ENCODE measurements at regions not wholly inside any gene's neighbourhood (a gene's known extent, or its start where the extent isn't known, plus 50 kb on each side); places are given as distances from the start of the nearest gene placed in this dataset.
"Not testable (repeated sequence)": the region's sequence is repeated elsewhere in the genome, so short reads cannot be mapped to it uniquely, and the experiment has no call there.

- no peak for DNase-seq (ENCODE audit: insufficient read length, low spot score)
- FAIRE-seq: no peak
Measured at GRCh38 chr5:12624776-12625560, 720.7 kb upstream of the CTNND2 start.

GRCh38 chr5:12623408-12623807 lies 719.2 kb upstream of the CTNND2 start:
- DNase-seq (ENCODE audit: insufficient read length, low spot score) (no peak), FAIRE-seq (no peak)

- DNase-seq (ENCODE audit: insufficient read length, low spot score) (no peak), FAIRE-seq (no peak)
Measured at GRCh38 chr5:12616093-12616492, 711.8 kb upstream of the CTNND2 start.

- no peak for FAIRE-seq
- peak; percentile 19 for DNase-seq (ENCODE audit: insufficient read length, low spot score)
Measured at GRCh38 chr5:12615141-12615820, 711.0 kb upstream of the CTNND2 start.

GRCh38 chr5:12614608-12615007 lies 710.4 kb upstream of the CTNND2 start:
- DNase-seq (ENCODE audit: insufficient read length, low spot score): no peak
- no peak for FAIRE-seq

- DNase-seq (ENCODE audit: insufficient read length, low spot score): no peak
- no peak for FAIRE-seq
Measured at GRCh38 chr5:12611132-12611531, 706.9 kb upstream of the CTNND2 start.

- FAIRE-seq; DNase-seq (ENCODE audit: insufficient read length, low spot score): not testable (repeated sequence)
Measured at GRCh38 chr5:12607817-12608216, 703.6 kb upstream of the CTNND2 start.

- no peak for FAIRE-seq
- DNase-seq (ENCODE audit: insufficient read length, low spot score): no peak
Measured at GRCh38 chr5:12592228-12592627, 688.0 kb upstream of the CTNND2 start.

GRCh38 chr5:12586406-12586805 lies 682.2 kb upstream of the CTNND2 start:
- no peak for DNase-seq (ENCODE audit: insufficient read length, low spot score)
- no peak for FAIRE-seq

GRCh38 chr5:12578803-12579202 lies 674.6 kb upstream of the CTNND2 start:
- FAIRE-seq; DNase-seq (ENCODE audit: insufficient read length, low spot score): not testable (repeated sequence)

GRCh38 chr5:12576953-12577352 lies 672.7 kb upstream of the CTNND2 start:
- not testable (repeated sequence) for FAIRE-seq; DNase-seq (ENCODE audit: insufficient read length, low spot score)

GRCh38 chr5:12574298-12575093 lies 670.2 kb upstream of the CTNND2 start:
- DNase-seq (ENCODE audit: insufficient read length, low spot score); FAIRE-seq: not testable (repeated sequence)

GRCh38 chr5:12573916-12574297 lies 669.7 kb upstream of the CTNND2 start:
- not testable (repeated sequence) for FAIRE-seq; DNase-seq (ENCODE audit: insufficient read length, low spot score)

GRCh38 chr5:12570688-12571087 lies 666.4 kb upstream of the CTNND2 start:
- FAIRE-seq: no peak
- DNase-seq (ENCODE audit: insufficient read length, low spot score): peak; percentile 7

- DNase-seq (ENCODE audit: insufficient read length, low spot score) (no peak), FAIRE-seq (no peak)
Measured at GRCh38 chr5:12566441-12566840, 662.2 kb upstream of the CTNND2 start.

GRCh38 chr5:12557012-12557411 lies 652.8 kb upstream of the CTNND2 start:
- FAIRE-seq: no peak
- no peak for DNase-seq (ENCODE audit: insufficient read length, low spot score)

GRCh38 chr5:12526113-12526512 lies 621.9 kb upstream of the CTNND2 start:
- DNase-seq (ENCODE audit: insufficient read length, low spot score): no peak
- no peak for FAIRE-seq

GRCh38 chr5:12522116-12522515 lies 617.9 kb upstream of the CTNND2 start:
- peak; percentile 23 for DNase-seq (ENCODE audit: insufficient read length, low spot score)
- no peak for FAIRE-seq

- not testable (repeated sequence) for FAIRE-seq; DNase-seq (ENCODE audit: insufficient read length, low spot score)
Measured at GRCh38 chr5:12504983-12505382, 600.7 kb upstream of the CTNND2 start.

GRCh38 chr5:12488161-12488560 lies 583.9 kb upstream of the CTNND2 start:
- no peak for DNase-seq (ENCODE audit: insufficient read length, low spot score)
- FAIRE-seq: no peak

GRCh38 chr5:12480487-12480886 lies 576.2 kb upstream of the CTNND2 start:
- FAIRE-seq (no peak), DNase-seq (ENCODE audit: insufficient read length, low spot score) (no peak)
